Liver (tissue), 8 donors: ENCODE measurements at regions not wholly inside any gene's neighbourhood (a gene's known extent, or its start where the extent isn't known, plus 50 kb on each side); places are given as distances from the start of the nearest gene placed in this dataset.

Experiments
- DNase-seq: peaks from one replicate; pipeline ENCODE4 v3.0.0-alpha.2; 2017; ENCODE audit warnings: low spot score
- H3K27ac ChIP-seq, 2 donors: one replicate each; pipeline ENCODE4 v1.7.0; 2013; ENCODE audit warnings: inconsistent platforms in 2 of 2, low read length in 2 of 2, control low read depth in 1 of 2, low read depth in 1 of 2, mild to moderate bottlenecking in 1 of 2
- H3K27me3 ChIP-seq, 4 donors: one replicate each; pipeline versions ENCODE4 v1.6.1 to v1.7.0; 2013; ENCODE audit warnings: low read length in 3 of 4, inconsistent platforms in 1 of 4, mild to moderate bottlenecking in 1 of 4, moderate library complexity in 1 of 4; ENCODE audit not compliant: control insufficient read depth in 4 of 4, insufficient read depth in 4 of 4
- H3K36me3 ChIP-seq, 4 donors: one replicate each; pipeline versions ENCODE4 v1.6.1 to v1.7.0; 2013; ENCODE audit warnings: low read length in 3 of 4, mild to moderate bottlenecking in 3 of 4, low read depth in 1 of 4, moderate library complexity in 1 of 4; ENCODE audit not compliant: control insufficient read depth in 4 of 4, insufficient read depth in 3 of 4
- H3K4me1 ChIP-seq, 4 donors: one replicate each; pipeline versions ENCODE4 v1.6.1 to v1.7.0; 2013; ENCODE audit warnings: low read length in 3 of 4, mild to moderate bottlenecking in 3 of 4, moderate library complexity in 1 of 4; ENCODE audit not compliant: control insufficient read depth in 4 of 4, insufficient read depth in 4 of 4
- H3K4me3 ChIP-seq, 3 donors: one replicate each; pipeline versions ENCODE4 v1.6.1 to v1.7.0; 2013; ENCODE audit warnings: low read length in 3 of 3, control low read depth in 1 of 3, low read depth in 1 of 3, mild to moderate bottlenecking in 1 of 3
- H3K9ac ChIP-seq, 2 donors: one replicate each; pipeline ENCODE4 v1.7.0; 2013; ENCODE audit warnings: low read length in 2 of 2, mild to moderate bottlenecking in 2 of 2, moderate library complexity in 2 of 2, control low read depth in 1 of 2, low read depth in 1 of 2
- H3K9me3 ChIP-seq, 4 donors: one replicate each; pipeline versions ENCODE4 v1.6.1 to v1.7.0; 2013; ENCODE audit warnings: low read length in 3 of 4; ENCODE audit not compliant: control insufficient read depth in 4 of 4
- EGR1 ChIP-seq, 2 donors: IDR thresholded peaks; 2 replicates each; pipeline ENCODE4 v1.6.1; 2016 to 2018; ENCODE audit warnings: antibody characterized with exemption in 2 of 2, low read depth in 2 of 2
- FOXA1 ChIP-seq: IDR thresholded peaks from 2 replicates; pipeline ENCODE4 v1.6.1; 2016; ENCODE audit warnings: antibody characterized with exemption
- FOXA2 ChIP-seq: IDR thresholded peaks from 2 replicates; pipeline ENCODE4 v1.6.1; 2016; ENCODE audit warnings: antibody characterized with exemption
- GABPA ChIP-seq, 2 donors: IDR thresholded peaks in 1 of 2; conservative IDR thresholded peaks in 1 of 2; 2 replicates each; pipeline ENCODE4 v1.6.1; 2016; ENCODE audit warnings: antibody characterized with exemption in 2 of 2, mild to moderate bottlenecking in 1 of 2, moderate library complexity in 1 of 2
- HNF4A ChIP-seq, 2 donors: conservative IDR thresholded peaks; 2 replicates each; pipeline ENCODE4 v1.6.1; 2016; ENCODE audit warnings: antibody characterized with exemption in 2 of 2, mild to moderate bottlenecking in 2 of 2
- HNF4G ChIP-seq: IDR thresholded peaks from 2 replicates; pipeline ENCODE4 v1.6.1; 2016; ENCODE audit warnings: antibody characterized with exemption
- JUND ChIP-seq, 2 donors: IDR thresholded peaks; 2 replicates each; pipeline ENCODE4 v1.6.1; 2016; ENCODE audit warnings: antibody characterized with exemption in 2 of 2
- NR2F2 ChIP-seq: IDR thresholded peaks from 2 replicates; pipeline ENCODE4 v1.6.1; 2016; ENCODE audit warnings: antibody characterized with exemption
- RAD21 ChIP-seq, 2 donors: IDR thresholded peaks; 2 replicates each; pipeline ENCODE4 v1.6.1; 2016; ENCODE audit warnings: antibody characterized with exemption in 2 of 2, mild to moderate bottlenecking in 2 of 2
- RXRA ChIP-seq, 2 donors: IDR thresholded peaks; 2 replicates each; pipeline ENCODE4 v1.6.1; 2017 to 2018; ENCODE audit warnings: antibody characterized with exemption in 2 of 2, mild to moderate bottlenecking in 1 of 2
- SP1 ChIP-seq: IDR thresholded peaks from 2 replicates; pipeline ENCODE4 v1.6.1; 2018; ENCODE audit warnings: antibody characterized with exemption, mild to moderate bottlenecking
- TAF1 ChIP-seq: conservative IDR thresholded peaks from 2 replicates; pipeline ENCODE4 v1.6.1; 2016; ENCODE audit warnings: antibody characterized with exemption, mild to moderate bottlenecking
- YY1 ChIP-seq: IDR thresholded peaks from 2 replicates; pipeline ENCODE4 v1.6.1; 2016; ENCODE audit warnings: antibody characterized with exemption, mild to moderate bottlenecking
- WGBS: extraction: QIAGEN DNeasy Blood & Tissue Kit; methylation state at CpG from one replicate; pipeline ENCODE4 v1.1.7; 2013; 5-methylcytosine and 5-hydroxymethylcytosine counted together
- TF ChIP-seq, protein P1 (sequence below): IDR thresholded peaks from 2 replicates; pipeline ENCODE4 v1.6.1; 2016; ENCODE audit warnings: antibody characterized with exemption, mild to moderate bottlenecking
- TF ChIP-seq, protein P2 (sequence below): IDR thresholded peaks from 2 replicates; pipeline ENCODE4 v1.6.1; 2016; ENCODE audit warnings: antibody characterized with exemption
- TF ChIP-seq, protein P3 (sequence below): IDR thresholded peaks from 2 replicates; pipeline ENCODE4 v1.6.1; 2016; ENCODE audit warnings: antibody characterized with exemption
- TF ChIP-seq, protein P4 (sequence below): IDR thresholded peaks from 2 replicates; pipeline ENCODE4 v1.6.1; 2016; ENCODE audit warnings: antibody characterized with exemption
- TF ChIP-seq, protein P5 (sequence below): fragments of 150-350 bp; IDR thresholded peaks from 2 replicates; pipeline ENCODE4 v1.5.1; 2017; ENCODE audit warnings: improper control_type of control experiment, low read depth, low read length; ENCODE audit not compliant: missing input control
- donor health status: healthy.
- donor health status: healthy.
- donor health status: healthy.
- donor health status: healthy.
- donor health status: healthy.

DNA sequence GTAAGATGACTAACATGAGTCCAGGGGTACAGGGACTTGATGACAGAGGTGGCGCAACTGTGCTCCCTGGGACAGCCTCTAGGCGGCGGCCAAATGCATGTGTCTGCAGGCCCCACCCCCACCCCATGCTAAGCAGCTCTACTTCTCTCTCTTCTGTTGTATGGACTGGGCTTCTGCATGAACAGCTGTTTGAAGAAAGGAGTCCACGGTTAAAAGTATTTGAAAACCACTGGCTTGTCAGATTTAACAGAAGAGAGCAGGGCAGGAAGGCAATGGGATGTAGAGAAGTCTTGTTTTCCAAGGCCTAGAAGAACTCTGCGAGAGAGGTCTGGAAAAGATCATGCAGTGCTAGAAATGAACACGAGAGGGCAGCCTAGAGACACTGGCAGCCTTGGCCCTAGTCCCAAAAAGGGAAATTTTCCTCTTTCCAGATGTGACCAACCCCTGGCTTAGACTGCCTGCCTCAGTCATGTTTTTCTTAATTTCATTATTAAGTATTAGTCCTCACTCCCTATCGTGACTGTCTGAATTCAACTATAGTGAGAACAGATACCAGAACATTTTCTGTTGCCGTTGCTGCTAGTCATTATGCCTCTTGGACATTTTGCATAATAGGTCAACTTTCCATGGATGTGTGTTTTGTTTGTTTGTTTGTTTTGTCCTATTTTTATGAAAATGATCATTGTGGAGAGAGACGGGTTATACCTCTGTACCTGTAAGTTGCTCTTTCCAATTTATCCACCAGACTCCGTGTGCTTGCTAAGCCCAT is 265.0 kb downstream of the ADGRG6 start (continued):
- TF ChIP-seq, protein P1, sequence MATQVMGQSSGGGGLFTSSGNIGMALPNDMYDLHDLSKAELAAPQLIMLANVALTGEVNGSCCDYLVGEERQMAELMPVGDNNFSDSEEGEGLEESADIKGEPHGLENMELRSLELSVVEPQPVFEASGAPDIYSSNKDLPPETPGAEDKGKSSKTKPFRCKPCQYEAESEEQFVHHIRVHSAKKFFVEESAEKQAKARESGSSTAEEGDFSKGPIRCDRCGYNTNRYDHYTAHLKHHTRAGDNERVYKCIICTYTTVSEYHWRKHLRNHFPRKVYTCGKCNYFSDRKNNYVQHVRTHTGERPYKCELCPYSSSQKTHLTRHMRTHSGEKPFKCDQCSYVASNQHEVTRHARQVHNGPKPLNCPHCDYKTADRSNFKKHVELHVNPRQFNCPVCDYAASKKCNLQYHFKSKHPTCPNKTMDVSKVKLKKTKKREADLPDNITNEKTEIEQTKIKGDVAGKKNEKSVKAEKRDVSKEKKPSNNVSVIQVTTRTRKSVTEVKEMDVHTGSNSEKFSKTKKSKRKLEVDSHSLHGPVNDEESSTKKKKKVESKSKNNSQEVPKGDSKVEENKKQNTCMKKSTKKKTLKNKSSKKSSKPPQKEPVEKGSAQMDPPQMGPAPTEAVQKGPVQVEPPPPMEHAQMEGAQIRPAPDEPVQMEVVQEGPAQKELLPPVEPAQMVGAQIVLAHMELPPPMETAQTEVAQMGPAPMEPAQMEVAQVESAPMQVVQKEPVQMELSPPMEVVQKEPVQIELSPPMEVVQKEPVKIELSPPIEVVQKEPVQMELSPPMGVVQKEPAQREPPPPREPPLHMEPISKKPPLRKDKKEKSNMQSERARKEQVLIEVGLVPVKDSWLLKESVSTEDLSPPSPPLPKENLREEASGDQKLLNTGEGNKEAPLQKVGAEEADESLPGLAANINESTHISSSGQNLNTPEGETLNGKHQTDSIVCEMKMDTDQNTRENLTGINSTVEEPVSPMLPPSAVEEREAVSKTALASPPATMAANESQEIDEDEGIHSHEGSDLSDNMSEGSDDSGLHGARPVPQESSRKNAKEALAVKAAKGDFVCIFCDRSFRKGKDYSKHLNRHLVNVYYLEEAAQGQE = no peak
- TF ChIP-seq HNF4G = no peak
- peak; percentile 79 to 86 for TF ChIP-seq RAD21 (IDR thresholded peaks at IDR 0.05)
- TF ChIP-seq JUND (IDR thresholded peaks at IDR 0.05) = no peak

DNA sequence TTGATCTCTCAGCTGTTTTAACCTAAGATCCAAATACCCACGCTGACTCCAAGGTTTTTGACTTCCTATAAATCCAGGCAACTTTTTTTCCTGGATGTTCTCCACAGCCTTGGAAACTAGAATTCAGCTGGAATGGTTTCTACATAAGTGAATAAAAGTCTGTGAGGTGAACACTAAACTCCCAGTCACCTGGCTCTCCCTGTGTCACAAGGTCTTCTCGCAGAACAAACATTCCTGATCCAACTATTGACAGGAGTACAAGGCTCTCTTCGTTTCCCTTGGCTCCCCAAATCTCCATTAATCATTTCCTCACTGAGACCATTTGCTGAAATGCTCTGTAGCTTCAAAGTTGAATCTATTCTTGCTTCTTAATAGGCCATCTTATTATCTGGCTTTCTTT is 265.7 kb downstream of the ADGRG6 start:
- Histone ChIP-seq H3K4me1 (peaks cover 0 to 3% (median 1%) of the 10 kb centered on the region in 4 donors), H3K36me3 (no peaks in the 10 kb centered on the region), H3K27ac (no peak overlapping the region), H3K27me3 (no peaks in the 10 kb centered on the region), H3K9ac (no peak overlapping the region), H3K4me3 (no peak overlapping the region), H3K9me3 (no peaks in the 10 kb centered on the region)
- TF ChIP-seq, protein P2, sequence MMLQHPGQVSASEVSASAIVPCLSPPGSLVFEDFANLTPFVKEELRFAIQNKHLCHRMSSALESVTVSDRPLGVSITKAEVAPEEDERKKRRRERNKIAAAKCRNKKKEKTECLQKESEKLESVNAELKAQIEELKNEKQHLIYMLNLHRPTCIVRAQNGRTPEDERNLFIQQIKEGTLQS = no peak
- no peak for TF ChIP-seq EGR1 (IDR thresholded peaks at IDR 0.05; ENCODE audit: low read depth in 2 of 2)
- TF ChIP-seq, protein P3, sequence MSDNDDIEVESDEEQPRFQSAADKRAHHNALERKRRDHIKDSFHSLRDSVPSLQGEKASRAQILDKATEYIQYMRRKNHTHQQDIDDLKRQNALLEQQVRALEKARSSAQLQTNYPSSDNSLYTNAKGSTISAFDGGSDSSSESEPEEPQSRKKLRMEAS = no peak
- no peak for TF ChIP-seq NR2F2
- no peak for TF ChIP-seq HNF4A (conservative IDR thresholded peaks at IDR 0.05)
- no peak for TF ChIP-seq SP1
- TF ChIP-seq YY1 = no peak
- no peak for TF ChIP-seq GABPA (IDR thresholded peaks at IDR 0.05 in 1 of 2, conservative IDR thresholded peaks at IDR 0.05 in 1 of 2)
- no peak for TF ChIP-seq HNF4G
- TF ChIP-seq, protein P4, sequence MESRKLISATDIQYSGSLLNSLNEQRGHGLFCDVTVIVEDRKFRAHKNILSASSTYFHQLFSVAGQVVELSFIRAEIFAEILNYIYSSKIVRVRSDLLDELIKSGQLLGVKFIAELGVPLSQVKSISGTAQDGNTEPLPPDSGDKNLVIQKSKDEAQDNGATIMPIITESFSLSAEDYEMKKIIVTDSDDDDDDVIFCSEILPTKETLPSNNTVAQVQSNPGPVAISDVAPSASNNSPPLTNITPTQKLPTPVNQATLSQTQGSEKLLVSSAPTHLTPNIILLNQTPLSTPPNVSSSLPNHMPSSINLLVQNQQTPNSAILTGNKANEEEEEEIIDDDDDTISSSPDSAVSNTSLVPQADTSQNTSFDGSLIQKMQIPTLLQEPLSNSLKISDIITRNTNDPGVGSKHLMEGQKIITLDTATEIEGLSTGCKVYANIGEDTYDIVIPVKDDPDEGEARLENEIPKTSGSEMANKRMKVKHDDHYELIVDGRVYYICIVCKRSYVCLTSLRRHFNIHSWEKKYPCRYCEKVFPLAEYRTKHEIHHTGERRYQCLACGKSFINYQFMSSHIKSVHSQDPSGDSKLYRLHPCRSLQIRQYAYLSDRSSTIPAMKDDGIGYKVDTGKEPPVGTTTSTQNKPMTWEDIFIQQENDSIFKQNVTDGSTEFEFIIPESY = no peak
- TF ChIP-seq TAF1 = no peak
- no peak for TF ChIP-seq JUND (IDR thresholded peaks at IDR 0.05)
- no peak for TF ChIP-seq FOXA1
- TF ChIP-seq, protein P5, sequence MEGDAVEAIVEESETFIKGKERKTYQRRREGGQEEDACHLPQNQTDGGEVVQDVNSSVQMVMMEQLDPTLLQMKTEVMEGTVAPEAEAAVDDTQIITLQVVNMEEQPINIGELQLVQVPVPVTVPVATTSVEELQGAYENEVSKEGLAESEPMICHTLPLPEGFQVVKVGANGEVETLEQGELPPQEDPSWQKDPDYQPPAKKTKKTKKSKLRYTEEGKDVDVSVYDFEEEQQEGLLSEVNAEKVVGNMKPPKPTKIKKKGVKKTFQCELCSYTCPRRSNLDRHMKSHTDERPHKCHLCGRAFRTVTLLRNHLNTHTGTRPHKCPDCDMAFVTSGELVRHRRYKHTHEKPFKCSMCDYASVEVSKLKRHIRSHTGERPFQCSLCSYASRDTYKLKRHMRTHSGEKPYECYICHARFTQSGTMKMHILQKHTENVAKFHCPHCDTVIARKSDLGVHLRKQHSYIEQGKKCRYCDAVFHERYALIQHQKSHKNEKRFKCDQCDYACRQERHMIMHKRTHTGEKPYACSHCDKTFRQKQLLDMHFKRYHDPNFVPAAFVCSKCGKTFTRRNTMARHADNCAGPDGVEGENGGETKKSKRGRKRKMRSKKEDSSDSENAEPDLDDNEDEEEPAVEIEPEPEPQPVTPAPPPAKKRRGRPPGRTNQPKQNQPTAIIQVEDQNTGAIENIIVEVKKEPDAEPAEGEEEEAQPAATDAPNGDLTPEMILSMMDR = no peak
- TF ChIP-seq, protein P1 = no peak
- no peak for TF ChIP-seq RAD21 (IDR thresholded peaks at IDR 0.05)
- TF ChIP-seq FOXA2 = no peak
- no peak for TF ChIP-seq RXRA (IDR thresholded peaks at IDR 0.05)
- 43% methylated on average over 3 of the region's 3 CpGs for WGBS
- DNase-seq = no peak
